Keratinocyte (primary cell): ENCODE measurements at regions not wholly inside any gene's neighbourhood (a gene's known extent, or its start where the extent isn't known, plus 50 kb on each side); places are given as distances from the start of the nearest gene placed in this dataset.

Experiments
- DNase-seq: peaks from one replicate; pipeline ENCODE4 v3.0.0-alpha.2; 2011; ENCODE audit warnings: low read depth, missing footprints, low spot score
- FAIRE-seq: peaks from 2 replicates; lab custom pipeline; 2011; peaks lifted over from hg19 to GRCh38; lab: Jason Lieb, UNC
- H2AFZ ChIP-seq: 2 replicates; pipeline ENCODE4 v1.6.0; 2012; ENCODE audit warnings: low read length, control low read depth, inconsistent platforms; ENCODE audit not compliant: control insufficient read depth
- H3K27ac ChIP-seq: 2 replicates; pipeline ENCODE4 v1.5.1; 2011; ENCODE audit warnings: low read length; ENCODE audit not compliant: control insufficient read depth, insufficient read depth
- H3K27me3 ChIP-seq: 3 replicates; pipeline ENCODE4 v1.6.0; 2011; ENCODE audit warnings: low read length; ENCODE audit not compliant: control insufficient read depth, insufficient read depth; ENCODE audit errors: extremely low read depth
- H3K36me3 ChIP-seq, 2 experiments: 2 replicates in 1 of 2; 3 replicates in 1 of 2; pipeline ENCODE4 v1.5.1; 2011; ENCODE audit warnings: low read length in 2 of 2, mild to moderate bottlenecking in 1 of 2; ENCODE audit not compliant: control insufficient read depth in 2 of 2, insufficient read depth in 2 of 2; ENCODE audit errors: extremely low read depth in 1 of 2
- H3K4me1 ChIP-seq: 3 replicates; pipeline ENCODE4 v1.5.1; 2011; ENCODE audit warnings: low read length; ENCODE audit not compliant: control insufficient read depth, insufficient read depth; ENCODE audit errors: extremely low read depth
- H3K4me2 ChIP-seq: 3 replicates; pipeline ENCODE4 v1.6.0; 2011; ENCODE audit warnings: low read depth, low read length; ENCODE audit not compliant: control insufficient read depth, insufficient read depth; ENCODE audit errors: extremely low read depth
- H3K4me3 ChIP-seq, 3 experiments: fragments of 200-600 bp in 1 of 3; sonication (generic) in 1 of 3; 2 replicates in 2 of 3; 3 replicates in 1 of 3; pipeline ENCODE4 v1.5.1; 2011 to 2016; ENCODE audit warnings: low read length in 3 of 3, mild to moderate bottlenecking in 3 of 3, control low read depth in 2 of 3, inconsistent platforms in 1 of 3, low read depth in 1 of 3, mixed read lengths in 1 of 3, mixed run types in 1 of 3, moderate library complexity in 1 of 3; ENCODE audit not compliant: control insufficient read depth in 2 of 3, insufficient read depth in 2 of 3; ENCODE audit errors: extremely low read depth in 1 of 3
- H3K79me2 ChIP-seq: 2 replicates; pipeline ENCODE4 v1.6.0; 2012; ENCODE audit warnings: low read length; ENCODE audit not compliant: control insufficient read depth, insufficient read depth
- H3K9ac ChIP-seq: 3 replicates; pipeline ENCODE4 v1.6.0; 2011; ENCODE audit warnings: low read length; ENCODE audit not compliant: control insufficient read depth, insufficient read depth; ENCODE audit errors: extremely low read depth
- H3K9me1 ChIP-seq: 3 replicates; pipeline ENCODE4 v1.6.0; 2011; ENCODE audit warnings: low read length; ENCODE audit not compliant: control insufficient read depth, insufficient read depth; ENCODE audit errors: extremely low read depth
- H3K9me3 ChIP-seq: 2 replicates; pipeline ENCODE4 v1.5.1; 2012; ENCODE audit warnings: low read depth, low read length; ENCODE audit not compliant: control insufficient read depth
- H4K20me1 ChIP-seq: 3 replicates; pipeline ENCODE4 v1.6.0; 2011; ENCODE audit warnings: low read length; ENCODE audit not compliant: control insufficient read depth, insufficient read depth; ENCODE audit errors: extremely low read depth
- EZH2 ChIP-seq: IDR thresholded peaks from one replicate; pipeline ENCODE4 v1.6.1; 2012; ENCODE audit warnings: inconsistent platforms, mild to moderate bottlenecking, low read length, moderate library complexity
- dilution Hi-C: fragments of 300-500 bp; cut with MboI; formaldehyde crosslinking; loops from one replicate; pipeline ENCODE4 v1.7.0; 2020; ENCODE audit warnings: low sequenced_read_pairs; ENCODE audit not compliant: extremely low pct_ligation_motif_present
- TF ChIP-seq, protein P1 (sequence below), 3 experiments: IDR thresholded peaks in 1 of 3; conservative IDR thresholded peaks in 1 of 3; optimal IDR thresholded peaks in 1 of 3; 2 replicates in 2 of 3; 3 replicates in 1 of 3; pipeline versions ENCODE3 to v1.5.1; 2011; ENCODE audit warnings: low read length in 3 of 3, mild to moderate bottlenecking in 3 of 3, moderate library complexity in 2 of 3, control low read depth in 1 of 3, inconsistent platforms in 1 of 3; ENCODE audit not compliant: insufficient read depth in 2 of 3; ENCODE audit errors: extremely low read depth in 1 of 3

DNA sequence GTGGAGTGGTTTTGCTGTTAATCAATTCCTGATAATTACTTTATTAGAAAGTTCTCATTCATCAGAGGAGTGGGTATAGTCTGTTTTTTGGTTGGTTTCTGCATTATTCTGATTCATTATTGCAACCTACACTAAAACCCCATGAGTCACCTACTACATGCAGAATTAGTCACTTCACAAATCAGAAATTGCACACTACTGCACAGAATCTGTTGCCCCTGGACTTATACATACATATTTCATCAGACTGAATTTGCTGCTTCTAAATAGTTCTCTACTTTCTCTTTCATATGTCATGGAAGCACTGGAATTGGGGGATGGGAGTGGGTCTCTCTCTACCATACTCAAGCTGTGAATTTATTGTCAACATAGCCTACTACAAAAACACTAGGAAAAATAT lies 585.1 kb downstream of the DNAH5 start:
- H2AFZ ChIP-seq: no peak overlapping the region
- H3K27ac ChIP-seq: no peak overlapping the region
- no peaks in the 10 kb centered on the region for H3K27me3 ChIP-seq
- H3K9me3 ChIP-seq: no peaks in the 10 kb centered on the region
- H4K20me1 ChIP-seq: no peaks in the 10 kb centered on the region
- peak overlapping the region; percentile 11 for H3K4me2 ChIP-seq
- no peaks in the 10 kb centered on the region for H3K4me1 ChIP-seq
- dilution Hi-C loops: no loop called here
- H3K9me1 ChIP-seq: no peaks in the 10 kb centered on the region
- H3K79me2 ChIP-seq: no peaks in the 10 kb centered on the region
- H3K36me3 ChIP-seq: no peaks in the 10 kb centered on the region
- no peak overlapping the region for H3K4me3 ChIP-seq
- H3K9ac ChIP-seq: no peak overlapping the region
- DNase-seq (no peak), FAIRE-seq (no peak)
- TF ChIP-seq, protein P1, sequence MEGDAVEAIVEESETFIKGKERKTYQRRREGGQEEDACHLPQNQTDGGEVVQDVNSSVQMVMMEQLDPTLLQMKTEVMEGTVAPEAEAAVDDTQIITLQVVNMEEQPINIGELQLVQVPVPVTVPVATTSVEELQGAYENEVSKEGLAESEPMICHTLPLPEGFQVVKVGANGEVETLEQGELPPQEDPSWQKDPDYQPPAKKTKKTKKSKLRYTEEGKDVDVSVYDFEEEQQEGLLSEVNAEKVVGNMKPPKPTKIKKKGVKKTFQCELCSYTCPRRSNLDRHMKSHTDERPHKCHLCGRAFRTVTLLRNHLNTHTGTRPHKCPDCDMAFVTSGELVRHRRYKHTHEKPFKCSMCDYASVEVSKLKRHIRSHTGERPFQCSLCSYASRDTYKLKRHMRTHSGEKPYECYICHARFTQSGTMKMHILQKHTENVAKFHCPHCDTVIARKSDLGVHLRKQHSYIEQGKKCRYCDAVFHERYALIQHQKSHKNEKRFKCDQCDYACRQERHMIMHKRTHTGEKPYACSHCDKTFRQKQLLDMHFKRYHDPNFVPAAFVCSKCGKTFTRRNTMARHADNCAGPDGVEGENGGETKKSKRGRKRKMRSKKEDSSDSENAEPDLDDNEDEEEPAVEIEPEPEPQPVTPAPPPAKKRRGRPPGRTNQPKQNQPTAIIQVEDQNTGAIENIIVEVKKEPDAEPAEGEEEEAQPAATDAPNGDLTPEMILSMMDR (optimal IDR thresholded peaks at IDR 0.05 in 1 of 3, IDR thresholded peaks at IDR 0.05 in 1 of 3, conservative IDR thresholded peaks at IDR 0.05 in 1 of 3; ENCODE audit: extremely low read depth in 1 of 3, insufficient read depth in 2 of 3, low read length in 3 of 3): no peak
- TF ChIP-seq EZH2: no peak

DNA sequence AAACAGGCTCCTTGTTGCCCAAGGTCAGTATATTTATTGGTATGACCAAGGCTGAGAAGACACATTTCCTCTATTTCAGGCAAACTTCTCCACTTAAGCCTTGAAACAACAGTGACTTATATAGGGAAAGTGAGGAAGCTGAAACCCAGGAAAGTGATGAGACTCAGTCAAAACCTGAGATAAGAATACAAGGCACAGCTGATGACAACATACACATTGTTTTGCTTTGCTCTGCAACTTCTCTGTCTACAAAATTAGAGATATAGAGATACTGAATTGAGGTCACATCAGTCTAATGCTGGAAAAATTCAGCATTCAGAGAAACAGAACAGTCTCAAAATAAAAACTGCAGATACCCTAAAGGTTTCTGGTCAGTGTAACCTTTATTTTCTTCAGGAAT lies 586.1 kb downstream of the DNAH5 start:
- Histone ChIP-seq H3K27ac (no peak overlapping the region), H3K36me3 (no peaks in the 10 kb centered on the region), H3K4me1 (no peaks in the 10 kb centered on the region), H4K20me1 (no peaks in the 10 kb centered on the region), H3K9me1 (no peaks in the 10 kb centered on the region), H3K9me3 (no peaks in the 10 kb centered on the region), H3K79me2 (no peaks in the 10 kb centered on the region), H3K4me3 (no peak overlapping the region), H3K4me2 (no peak overlapping the region), H2AFZ (no peak overlapping the region), H3K9ac (no peak overlapping the region), H3K27me3 (no peaks in the 10 kb centered on the region)
- no peak for TF ChIP-seq EZH2
- FAIRE-seq (no peak), DNase-seq (no peak)
- dilution Hi-C loops: no loop called here

GRCh38 chr5:13357929-13358328 lies 586.6 kb downstream of the DNAH5 start:
- no peak overlapping the region for H2AFZ ChIP-seq
- dilution Hi-C loops: no loop called here
- no peak overlapping the region for H3K9ac ChIP-seq
- no peak overlapping the region for H3K27ac ChIP-seq
- H3K9me3 ChIP-seq: no peaks in the 10 kb centered on the region
- H3K4me3 ChIP-seq: no peak overlapping the region
- FAIRE-seq: no peak
- no peak overlapping the region for H3K4me2 ChIP-seq
- no peaks in the 10 kb centered on the region for H3K36me3 ChIP-seq
- H3K9me1 ChIP-seq: no peaks in the 10 kb centered on the region
- TF ChIP-seq, protein P1 (optimal IDR thresholded peaks at IDR 0.05 in 1 of 3, IDR thresholded peaks at IDR 0.05 in 1 of 3, conservative IDR thresholded peaks at IDR 0.05 in 1 of 3; ENCODE audit: extremely low read depth in 1 of 3, insufficient read depth in 2 of 3, low read length in 3 of 3): no peak
- no peak for TF ChIP-seq EZH2
- H4K20me1 ChIP-seq: no peaks in the 10 kb centered on the region
- H3K79me2 ChIP-seq: no peaks in the 10 kb centered on the region
- no peaks in the 10 kb centered on the region for H3K27me3 ChIP-seq
- DNase-seq: no peak
- H3K4me1 ChIP-seq: no peaks in the 10 kb centered on the region
